ENCODE measurements at regions not wholly inside any gene's neighbourhood (a gene's known extent, or its start where the extent isn't known, plus 50 kb on each side); places are given as distances from the start of the nearest gene placed in this dataset.
"Not testable (repeated sequence)": the region's sequence is repeated elsewhere in the genome, so short reads cannot be mapped to it uniquely, and the experiment has no call there.

GRCh38 chr15:96043591-96044171 is 286.8 kb upstream of the NR2F2 start:
- FAIRE-seq (no peak), DNase-seq (ENCODE audit: insufficient read length, low spot score) (no peak)
- TF ChIP-seq POLR2A (IDR thresholded peaks at IDR 0.05; ENCODE audit: low read depth, low read length), result no peak

GRCh38 chr15:96046620-96047240 is 283.8 kb upstream of the NR2F2 start:
- FAIRE-seq (no peak), DNase-seq (ENCODE audit: insufficient read length, low spot score) (no peak)
- no peak for TF ChIP-seq POLR2A (IDR thresholded peaks at IDR 0.05; ENCODE audit: low read depth, low read length)

- FAIRE-seq, result no peak
- DNase-seq (ENCODE audit: insufficient read length, low spot score), result no peak
These were observed 283.1 kb upstream of the NR2F2 start for GRCh38 chr15:96047255-96047931.

GRCh38 chr15:96049323-96049722 is 281.2 kb upstream of the NR2F2 start:
- DNase-seq (ENCODE audit: insufficient read length, low spot score) (no peak), FAIRE-seq (no peak)
- no peak for TF ChIP-seq POLR2A (IDR thresholded peaks at IDR 0.05; ENCODE audit: low read depth, low read length)

More at GRCh38 chr15:96047255-96047931, 283.1 kb upstream of the NR2F2 start:
- no peak for TF ChIP-seq POLR2A (IDR thresholded peaks at IDR 0.05; ENCODE audit: low read depth, low read length)

- FAIRE-seq, result no peak
- no peak for DNase-seq (ENCODE audit: insufficient read length, low spot score)
- no peak for TF ChIP-seq POLR2A (IDR thresholded peaks at IDR 0.05; ENCODE audit: low read depth, low read length)
These were observed 280.7 kb upstream of the NR2F2 start for GRCh38 chr15:96049766-96050165.

- FAIRE-seq, result no peak
- no peak for TF ChIP-seq POLR2A (IDR thresholded peaks at IDR 0.05; ENCODE audit: low read depth, low read length)
- no peak for DNase-seq (ENCODE audit: insufficient read length, low spot score)
These were observed 278.9 kb upstream of the NR2F2 start for GRCh38 chr15:96051598-96051997.

GRCh38 chr15:96052154-96052553 is 278.3 kb upstream of the NR2F2 start:
- FAIRE-seq, result no peak
- no peak for DNase-seq (ENCODE audit: insufficient read length, low spot score)
- no peak for TF ChIP-seq POLR2A (IDR thresholded peaks at IDR 0.05; ENCODE audit: low read depth, low read length)

- FAIRE-seq (no peak), DNase-seq (ENCODE audit: insufficient read length, low spot score) (no peak)
These were observed 277.9 kb upstream of the NR2F2 start for GRCh38 chr15:96052572-96053030.

GRCh38 chr15:96053031-96053780 is 277.3 kb upstream of the NR2F2 start:
- no peak for TF ChIP-seq POLR2A (IDR thresholded peaks at IDR 0.05; ENCODE audit: low read depth, low read length)
- DNase-seq (ENCODE audit: insufficient read length, low spot score) (no peak), FAIRE-seq (no peak)

More at GRCh38 chr15:96052572-96053030, 277.9 kb upstream of the NR2F2 start:
- TF ChIP-seq POLR2A (IDR thresholded peaks at IDR 0.05; ENCODE audit: low read depth, low read length), result no peak

GRCh38 chr15:96053781-96054428 is 276.6 kb upstream of the NR2F2 start:
- FAIRE-seq (no peak), DNase-seq (ENCODE audit: insufficient read length, low spot score) (no peak)
- no peak for TF ChIP-seq POLR2A (IDR thresholded peaks at IDR 0.05; ENCODE audit: low read depth, low read length)

GRCh38 chr15:96054621-96055020 is 275.9 kb upstream of the NR2F2 start:
- FAIRE-seq (no peak), DNase-seq (ENCODE audit: insufficient read length, low spot score) (no peak)
- TF ChIP-seq POLR2A (IDR thresholded peaks at IDR 0.05; ENCODE audit: low read depth, low read length), result no peak

GRCh38 chr15:96058103-96058851 is 272.2 kb upstream of the NR2F2 start:
- FAIRE-seq, result no peak
- no peak for DNase-seq (ENCODE audit: insufficient read length, low spot score)
- TF ChIP-seq POLR2A (IDR thresholded peaks at IDR 0.05; ENCODE audit: low read depth, low read length), result no peak

- not testable (repeated sequence) for FAIRE-seq; DNase-seq (ENCODE audit: insufficient read length, low spot score)
These were observed 271.7 kb upstream of the NR2F2 start for GRCh38 chr15:96058852-96059103.

GRCh38 chr15:96060591-96060990 is 269.9 kb upstream of the NR2F2 start:
- not testable (repeated sequence) for DNase-seq (ENCODE audit: insufficient read length, low spot score); FAIRE-seq
